ENCODE measurements at regions not wholly inside any gene's neighbourhood (a gene's known extent, or its start where the extent isn't known, plus 50 kb on each side); places are given as distances from the start of the nearest gene placed in this dataset.

DNA sequence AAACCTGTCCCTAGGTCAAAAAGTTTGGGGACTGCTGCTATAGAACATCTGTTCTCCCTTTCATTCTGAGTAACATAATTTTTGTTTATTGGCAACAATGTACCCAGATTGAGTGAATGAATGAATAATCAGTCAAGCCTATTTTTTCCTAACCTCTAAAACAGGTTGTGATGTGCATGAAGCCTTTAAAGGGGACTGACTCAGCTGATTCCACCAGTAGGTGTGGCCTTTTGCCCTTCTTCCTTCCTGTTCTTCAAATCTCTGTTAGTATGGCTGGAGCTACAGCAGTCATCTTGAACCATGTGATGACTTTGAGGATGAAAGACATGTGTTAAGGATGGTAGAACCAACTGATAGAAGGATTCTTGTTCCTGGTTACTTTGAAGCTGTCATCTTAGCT lies 476.1 kb downstream of the NUF2 start:
- Histone ChIP-seq H3K4me1 (ENCODE audit: control insufficient read depth, insufficient read depth, low read length, poor library complexity, severe bottlenecking) (peaks cover 4% of the 10 kb centered on the region), H3K4me3 (ENCODE audit: extremely low read depth, insufficient read depth, low read length, poor library complexity, severe bottlenecking) (no peak overlapping the region), H3K27ac (ENCODE audit: low read depth, low read length, severe bottlenecking) (no peak overlapping the region), H3K9me3 (ENCODE audit: control insufficient read depth, low read length) (peaks cover 4% of the 10 kb centered on the region), H3K36me3 (ENCODE audit: control insufficient read depth, insufficient read depth, low read length) (no peaks in the 10 kb centered on the region)

DNA sequence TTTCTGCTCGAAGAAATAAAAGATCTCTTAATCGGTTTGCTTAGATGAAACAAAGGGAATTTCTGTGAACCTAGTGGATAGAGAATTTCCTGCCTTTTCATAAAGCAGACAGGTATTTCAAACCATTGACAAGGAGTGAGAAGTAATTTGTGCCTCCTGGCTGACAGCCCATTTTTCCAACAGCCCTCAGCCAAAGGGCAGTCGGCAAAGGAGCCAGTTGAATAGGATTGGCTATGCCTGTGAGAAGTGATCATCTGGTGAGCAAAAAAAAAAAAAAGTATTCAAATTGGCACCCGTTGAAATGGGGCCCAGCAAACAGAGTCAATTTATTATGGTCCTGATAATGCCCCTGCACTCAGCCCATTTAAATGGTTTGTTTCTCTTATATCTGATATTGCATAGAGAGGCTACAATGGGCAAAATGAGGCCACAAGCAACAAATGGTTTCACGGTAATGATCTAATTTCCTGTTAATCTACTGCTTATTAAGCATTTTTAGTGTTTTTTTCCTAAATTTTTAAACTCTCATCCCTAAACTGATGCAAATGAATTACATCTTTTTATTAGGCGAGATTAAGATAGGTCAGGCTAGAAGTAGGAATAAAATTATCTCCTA lies 477.5 kb downstream of the NUF2 start:
- 90 to 100% methylated on average over 2 of the region's 6 CpGs for WGBS, 2 experiments (ENCODE audit: insufficient coverage in 2 of 2)
- Histone ChIP-seq H3K9me3 (ENCODE audit: control insufficient read depth, low read length) (peaks cover 4% of the 10 kb centered on the region), H3K4me1 (ENCODE audit: control insufficient read depth, insufficient read depth, low read length, poor library complexity, severe bottlenecking) (peaks cover 4% of the 10 kb centered on the region), H3K4me3 (ENCODE audit: extremely low read depth, insufficient read depth, low read length, poor library complexity, severe bottlenecking) (no peak overlapping the region), H3K36me3 (ENCODE audit: control insufficient read depth, insufficient read depth, low read length) (no peaks in the 10 kb centered on the region), H3K27ac (ENCODE audit: low read depth, low read length, severe bottlenecking) (no peak overlapping the region)

DNA sequence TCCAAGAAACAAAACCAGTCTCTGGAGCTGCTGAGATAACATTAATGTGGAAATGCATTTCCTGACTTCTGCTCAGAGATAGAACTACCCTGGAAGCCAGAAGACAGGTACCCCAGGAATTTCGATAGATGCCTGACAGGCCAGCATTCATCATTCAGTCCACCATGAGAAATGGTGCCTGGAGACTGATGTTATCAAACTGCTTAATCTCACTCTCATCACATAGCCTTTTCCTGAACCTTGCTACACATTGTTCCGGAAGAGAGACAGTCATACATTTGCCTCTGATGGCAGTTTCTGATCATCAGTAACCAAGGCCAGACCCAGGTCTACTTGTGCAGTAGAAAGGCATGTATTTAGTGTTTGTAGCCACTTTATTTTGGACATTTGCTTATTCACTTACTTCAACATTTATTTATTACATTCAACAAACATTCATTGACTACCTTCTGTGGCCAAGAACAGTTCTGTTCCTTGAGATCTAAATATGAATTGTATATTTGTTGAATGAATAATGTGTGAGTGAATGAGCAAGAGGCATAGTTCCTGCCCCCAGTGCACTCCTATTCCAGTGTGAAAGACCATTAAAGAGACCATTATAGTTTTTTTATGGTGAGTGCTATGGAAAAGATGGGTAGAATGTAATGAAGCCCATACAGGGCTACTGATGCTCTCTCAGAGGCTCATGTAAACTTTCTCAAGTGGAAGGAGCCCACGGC lies 485.7 kb downstream of the NUF2 start:
- no peaks in the 10 kb centered on the region for H3K9me3 ChIP-seq (ENCODE audit: control insufficient read depth, low read length)
- no peaks in the 10 kb centered on the region for H3K36me3 ChIP-seq (ENCODE audit: control insufficient read depth, insufficient read depth, low read length)
- WGBS, 2 experiments (ENCODE audit: insufficient coverage in 2 of 2), result 94 to 100% methylated on average over 2 of the region's 3 CpGs
- H3K4me3 ChIP-seq (ENCODE audit: extremely low read depth, insufficient read depth, low read length, poor library complexity, severe bottlenecking), result no peak overlapping the region
- no peaks in the 10 kb centered on the region for H3K4me1 ChIP-seq (ENCODE audit: control insufficient read depth, insufficient read depth, low read length, poor library complexity, severe bottlenecking)
- no peak overlapping the region for H3K27ac ChIP-seq (ENCODE audit: low read depth, low read length, severe bottlenecking)

GRCh38 chr1:163813251-163813650 lies 491.5 kb downstream of the NUF2 start:
- no peak overlapping the region for H3K4me3 ChIP-seq (ENCODE audit: extremely low read depth, insufficient read depth, low read length, poor library complexity, severe bottlenecking)
- 86 to 100% methylated on average over 1 of the region's 2 CpGs for WGBS, 2 experiments (ENCODE audit: insufficient coverage in 2 of 2)

DNA sequence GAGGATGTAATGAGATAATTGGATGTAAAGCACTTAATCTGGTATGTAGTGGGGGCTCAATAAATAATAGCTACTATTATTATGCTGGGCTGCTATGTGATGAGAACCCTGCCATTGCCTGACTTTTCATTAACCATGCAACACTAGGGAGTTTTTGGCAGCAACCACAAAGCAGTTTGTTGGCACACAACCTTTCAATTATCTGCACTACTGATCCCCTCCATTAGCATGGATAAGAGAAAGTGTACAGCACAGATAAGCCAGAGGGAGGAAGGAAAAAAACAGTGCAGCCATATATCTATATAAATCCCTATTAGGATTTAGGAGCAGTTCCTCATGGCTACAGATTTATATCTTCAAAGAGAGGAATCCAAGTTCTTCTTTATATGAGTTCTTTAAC lies 498.5 kb downstream of the NUF2 start:
- Histone ChIP-seq H3K4me3 (ENCODE audit: extremely low read depth, insufficient read depth, low read length, poor library complexity, severe bottlenecking) (no peak overlapping the region), H3K9me3 (ENCODE audit: control insufficient read depth, low read length) (no peaks in the 10 kb centered on the region), H3K27ac (ENCODE audit: low read depth, low read length, severe bottlenecking) (no peak overlapping the region), H3K4me1 (ENCODE audit: control insufficient read depth, insufficient read depth, low read length, poor library complexity, severe bottlenecking) (no peaks in the 10 kb centered on the region), H3K36me3 (ENCODE audit: control insufficient read depth, insufficient read depth, low read length) (no peaks in the 10 kb centered on the region)

More at GRCh38 chr1:163813251-163813650, 491.5 kb downstream of the NUF2 start:
- H3K4me1 ChIP-seq (ENCODE audit: control insufficient read depth, insufficient read depth, low read length, poor library complexity, severe bottlenecking), result no peaks in the 10 kb centered on the region
- H3K27ac ChIP-seq (ENCODE audit: low read depth, low read length, severe bottlenecking), result no peak overlapping the region
- no peaks in the 10 kb centered on the region for H3K36me3 ChIP-seq (ENCODE audit: control insufficient read depth, insufficient read depth, low read length)
- no peaks in the 10 kb centered on the region for H3K9me3 ChIP-seq (ENCODE audit: control insufficient read depth, low read length)

- Histone ChIP-seq H3K9me3 (ENCODE audit: control insufficient read depth, low read length) (no peaks in the 10 kb centered on the region), H3K27ac (ENCODE audit: low read depth, low read length, severe bottlenecking) (no peak overlapping the region), H3K36me3 (ENCODE audit: control insufficient read depth, insufficient read depth, low read length) (no peaks in the 10 kb centered on the region), H3K4me3 (ENCODE audit: extremely low read depth, insufficient read depth, low read length, poor library complexity, severe bottlenecking) (no peak overlapping the region), H3K4me1 (ENCODE audit: control insufficient read depth, insufficient read depth, low read length, poor library complexity, severe bottlenecking) (no peaks in the 10 kb centered on the region)
- 93 to 100% methylated on average over 1 of the region's 1 CpG for WGBS, 2 experiments (ENCODE audit: insufficient coverage in 2 of 2)
Observed at GRCh38 chr1:163820766-163821165, 499.0 kb downstream of the NUF2 start.

GRCh38 chr1:163821679-163822078 lies 499.9 kb downstream of the NUF2 start:
- no peaks in the 10 kb centered on the region for H3K36me3 ChIP-seq (ENCODE audit: control insufficient read depth, insufficient read depth, low read length)
- no peaks in the 10 kb centered on the region for H3K9me3 ChIP-seq (ENCODE audit: control insufficient read depth, low read length)
- no peak overlapping the region for H3K27ac ChIP-seq (ENCODE audit: low read depth, low read length, severe bottlenecking)
- no peaks in the 10 kb centered on the region for H3K4me1 ChIP-seq (ENCODE audit: control insufficient read depth, insufficient read depth, low read length, poor library complexity, severe bottlenecking)
- no peak overlapping the region for H3K4me3 ChIP-seq (ENCODE audit: extremely low read depth, insufficient read depth, low read length, poor library complexity, severe bottlenecking)

- Histone ChIP-seq H3K36me3 (ENCODE audit: control insufficient read depth, insufficient read depth, low read length) (no peaks in the 10 kb centered on the region), H3K4me3 (ENCODE audit: extremely low read depth, insufficient read depth, low read length, poor library complexity, severe bottlenecking) (no peak overlapping the region), H3K27ac (ENCODE audit: low read depth, low read length, severe bottlenecking) (no peak overlapping the region), H3K4me1 (ENCODE audit: control insufficient read depth, insufficient read depth, low read length, poor library complexity, severe bottlenecking) (no peaks in the 10 kb centered on the region), H3K9me3 (ENCODE audit: control insufficient read depth, low read length) (no peaks in the 10 kb centered on the region)
Observed at GRCh38 chr1:163823017-163823416, 501.3 kb downstream of the NUF2 start.

GRCh38 chr1:163824006-163824405 lies 502.3 kb downstream of the NUF2 start:
- no peak overlapping the region for H3K27ac ChIP-seq (ENCODE audit: low read depth, low read length, severe bottlenecking)
- H3K9me3 ChIP-seq (ENCODE audit: control insufficient read depth, low read length), result no peaks in the 10 kb centered on the region
- H3K4me3 ChIP-seq (ENCODE audit: extremely low read depth, insufficient read depth, low read length, poor library complexity, severe bottlenecking), result no peak overlapping the region
- 100% methylated on average over 1 of the region's 1 CpG; no CpG with 5 or more reads in 1 of the 2 experiments for WGBS, 2 experiments (ENCODE audit: insufficient coverage in 2 of 2)
- H3K4me1 ChIP-seq (ENCODE audit: control insufficient read depth, insufficient read depth, low read length, poor library complexity, severe bottlenecking), result no peaks in the 10 kb centered on the region
- no peaks in the 10 kb centered on the region for H3K36me3 ChIP-seq (ENCODE audit: control insufficient read depth, insufficient read depth, low read length)

DNA sequence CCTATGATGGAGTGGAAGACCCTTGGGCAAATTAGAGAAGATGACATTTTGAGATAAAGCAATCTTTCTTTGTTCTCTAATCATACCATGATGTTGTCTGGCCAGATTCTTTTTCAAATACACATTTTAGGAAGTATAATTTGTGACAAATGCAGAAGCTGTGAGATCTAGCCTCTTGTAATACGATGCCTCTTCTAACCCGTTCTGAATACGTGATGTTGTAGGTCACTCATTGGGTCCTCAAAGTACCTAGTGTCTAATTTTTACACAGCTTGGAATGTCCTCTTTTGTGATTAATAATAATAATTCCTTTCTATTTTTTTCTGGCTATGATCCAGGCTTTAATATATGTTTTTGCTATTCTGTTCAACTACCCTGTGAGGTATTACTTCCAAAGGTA lies 502.7 kb downstream of the NUF2 start:
- Histone ChIP-seq H3K9me3 (ENCODE audit: control insufficient read depth, low read length) (no peaks in the 10 kb centered on the region), H3K36me3 (ENCODE audit: control insufficient read depth, insufficient read depth, low read length) (no peaks in the 10 kb centered on the region), H3K27ac (ENCODE audit: low read depth, low read length, severe bottlenecking) (no peak overlapping the region), H3K4me1 (ENCODE audit: control insufficient read depth, insufficient read depth, low read length, poor library complexity, severe bottlenecking) (no peaks in the 10 kb centered on the region), H3K4me3 (ENCODE audit: extremely low read depth, insufficient read depth, low read length, poor library complexity, severe bottlenecking) (no peak overlapping the region)
- 100% methylated on average over 1 of the region's 3 CpGs; no CpG with 5 or more reads in 1 of the 2 experiments for WGBS, 2 experiments (ENCODE audit: insufficient coverage in 2 of 2)

GRCh38 chr1:163826500-163826899 lies 504.7 kb downstream of the NUF2 start:
- H3K36me3 ChIP-seq (ENCODE audit: control insufficient read depth, insufficient read depth, low read length), result no peaks in the 10 kb centered on the region
- H3K4me3 ChIP-seq (ENCODE audit: extremely low read depth, insufficient read depth, low read length, poor library complexity, severe bottlenecking), result no peak overlapping the region
- WGBS, 2 experiments (ENCODE audit: insufficient coverage in 2 of 2), result 100% methylated on average over 1 to 2 of the region's 3 CpGs
- no peak overlapping the region for H3K27ac ChIP-seq (ENCODE audit: low read depth, low read length, severe bottlenecking)
- H3K4me1 ChIP-seq (ENCODE audit: control insufficient read depth, insufficient read depth, low read length, poor library complexity, severe bottlenecking), result no peaks in the 10 kb centered on the region
- no peaks in the 10 kb centered on the region for H3K9me3 ChIP-seq (ENCODE audit: control insufficient read depth, low read length)
